ENCODE measurements at regions not wholly inside any gene's neighbourhood (a gene's known extent, or its start where the extent isn't known, plus 50 kb on each side); places are given as distances from the start of the nearest gene placed in this dataset.

DNA sequence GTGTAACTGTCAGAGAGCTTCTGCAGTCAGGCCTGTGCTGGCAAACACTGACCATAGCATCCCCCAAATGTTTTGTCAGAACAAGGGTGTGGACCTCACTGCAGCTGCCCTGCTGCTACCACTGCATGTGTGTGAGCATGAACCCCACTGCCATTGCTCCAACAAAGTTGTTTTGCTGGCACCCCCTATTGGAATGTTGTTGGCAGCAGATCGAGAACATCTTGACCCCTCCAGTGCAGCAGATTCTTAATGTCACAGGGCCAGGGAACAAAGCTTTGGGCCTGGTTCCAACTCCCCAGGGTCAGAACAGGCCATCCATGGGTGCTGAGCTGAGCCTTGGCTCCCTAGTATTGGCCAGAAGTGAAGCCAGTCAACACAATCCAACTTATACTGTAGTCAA lies 1537.4 kb downstream of the NCAM2 start:
- H3K4me3 ChIP-seq (ENCODE audit: low read length), result no peak overlapping the region
- no peaks in the 10 kb centered on the region for H3K36me3 ChIP-seq (ENCODE audit: control insufficient read depth, insufficient read depth, low read length, severe bottlenecking)
- H3K9ac ChIP-seq (ENCODE audit: low read length), result no peak overlapping the region
- no peaks in the 10 kb centered on the region for H3K4me1 ChIP-seq (ENCODE audit: control insufficient read depth, insufficient read depth, low read length)
- H3K27me3 ChIP-seq (replicated peaks; ENCODE audit: control insufficient read depth, insufficient read depth, low read length), result no peaks in the 10 kb centered on the region
- no peak for DNase-seq (ENCODE audit: low read depth)
- H3K9me3 ChIP-seq (ENCODE audit: control insufficient read depth, low read length), result peaks cover 27% of the 10 kb centered on the region

DNA sequence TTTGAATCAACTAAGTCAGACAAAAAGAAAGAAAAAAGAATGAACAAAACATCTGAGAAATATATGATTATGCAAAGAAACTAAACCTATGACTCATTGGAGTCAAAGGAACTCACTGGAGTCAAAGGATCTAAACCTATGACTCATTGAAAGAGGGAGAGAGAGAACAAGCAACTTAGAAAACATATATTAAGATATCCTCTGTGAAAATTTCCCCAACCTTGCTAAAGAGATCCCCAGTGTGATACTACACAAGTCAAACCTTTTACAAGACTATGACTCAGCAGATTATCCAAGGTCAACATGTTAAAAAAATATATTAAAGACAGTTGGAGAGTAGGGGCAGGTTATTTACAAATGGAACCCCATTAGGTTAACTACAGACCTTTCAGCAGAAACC lies 1538.3 kb downstream of the NCAM2 start:
- H3K4me1 ChIP-seq (ENCODE audit: control insufficient read depth, insufficient read depth, low read length), result no peaks in the 10 kb centered on the region
- no peaks in the 10 kb centered on the region for H3K27me3 ChIP-seq (replicated peaks; ENCODE audit: control insufficient read depth, insufficient read depth, low read length)
- peaks cover 33% of the 10 kb centered on the region for H3K9me3 ChIP-seq (ENCODE audit: control insufficient read depth, low read length)
- DNase-seq (ENCODE audit: low read depth), result no peak
- no peak overlapping the region for H3K4me3 ChIP-seq (ENCODE audit: low read length)
- H3K36me3 ChIP-seq (ENCODE audit: control insufficient read depth, insufficient read depth, low read length, severe bottlenecking), result no peaks in the 10 kb centered on the region
- H3K9ac ChIP-seq (ENCODE audit: low read length), result no peak overlapping the region

DNA sequence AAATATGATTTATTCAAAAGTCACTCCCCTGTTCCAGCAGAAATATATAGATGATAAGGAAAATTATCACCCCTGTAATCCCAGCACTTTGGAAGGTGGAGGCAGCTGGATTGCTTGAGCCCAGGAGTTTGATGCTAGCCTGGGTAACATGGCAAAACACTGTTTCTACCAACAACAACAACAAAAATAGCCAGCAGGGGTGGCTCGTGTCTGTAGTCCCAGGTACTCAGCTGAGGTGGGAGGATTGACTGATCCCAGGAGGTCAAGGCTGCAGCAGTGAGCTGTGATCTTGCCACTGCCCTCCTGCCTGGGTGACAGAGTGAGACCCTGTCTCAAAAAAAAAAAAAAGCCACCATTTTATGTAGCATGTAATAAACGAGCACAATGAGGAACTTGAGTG lies 1546.5 kb downstream of the NCAM2 start:
- no peaks in the 10 kb centered on the region for H3K27me3 ChIP-seq (replicated peaks; ENCODE audit: control insufficient read depth, insufficient read depth, low read length)
- H3K4me3 ChIP-seq (ENCODE audit: low read length), result no peak overlapping the region
- peaks cover 17% of the 10 kb centered on the region for H3K9me3 ChIP-seq (ENCODE audit: control insufficient read depth, low read length)
- no peak overlapping the region for H3K9ac ChIP-seq (ENCODE audit: low read length)
- no peaks in the 10 kb centered on the region for H3K4me1 ChIP-seq (ENCODE audit: control insufficient read depth, insufficient read depth, low read length)
- DNase-seq (ENCODE audit: low read depth), result no peak
- H3K36me3 ChIP-seq (ENCODE audit: control insufficient read depth, insufficient read depth, low read length, severe bottlenecking), result no peaks in the 10 kb centered on the region

DNA sequence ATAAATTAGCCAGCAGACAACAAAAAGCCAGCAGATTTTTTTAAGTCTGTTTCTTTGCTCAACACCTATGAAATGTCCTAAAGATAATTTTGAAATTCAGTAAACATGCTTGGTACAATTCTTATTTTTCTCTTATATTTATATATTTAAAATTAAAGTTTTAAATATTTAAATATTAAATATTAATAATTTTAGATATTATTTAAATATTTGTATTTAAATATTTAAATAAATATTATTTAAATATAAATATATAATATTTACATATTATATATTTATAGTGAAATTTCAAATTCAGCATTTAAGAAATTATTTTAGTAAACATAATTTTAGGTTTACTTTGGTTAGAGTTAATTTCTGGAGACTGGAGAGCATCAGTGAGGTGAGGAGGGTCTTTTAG lies 1554.2 kb downstream of the NCAM2 start:
- Histone ChIP-seq H3K4me1 (ENCODE audit: control insufficient read depth, insufficient read depth, low read length) (no peaks in the 10 kb centered on the region), H3K27me3 (replicated peaks; ENCODE audit: control insufficient read depth, insufficient read depth, low read length) (no peaks in the 10 kb centered on the region), H3K9ac (ENCODE audit: low read length) (no peak overlapping the region), H3K36me3 (ENCODE audit: control insufficient read depth, insufficient read depth, low read length, severe bottlenecking) (no peaks in the 10 kb centered on the region), H3K4me3 (ENCODE audit: low read length) (no peak overlapping the region), H3K9me3 (ENCODE audit: control insufficient read depth, low read length) (no peaks in the 10 kb centered on the region)
- DNase-seq (ENCODE audit: low read depth), result no peak

DNA sequence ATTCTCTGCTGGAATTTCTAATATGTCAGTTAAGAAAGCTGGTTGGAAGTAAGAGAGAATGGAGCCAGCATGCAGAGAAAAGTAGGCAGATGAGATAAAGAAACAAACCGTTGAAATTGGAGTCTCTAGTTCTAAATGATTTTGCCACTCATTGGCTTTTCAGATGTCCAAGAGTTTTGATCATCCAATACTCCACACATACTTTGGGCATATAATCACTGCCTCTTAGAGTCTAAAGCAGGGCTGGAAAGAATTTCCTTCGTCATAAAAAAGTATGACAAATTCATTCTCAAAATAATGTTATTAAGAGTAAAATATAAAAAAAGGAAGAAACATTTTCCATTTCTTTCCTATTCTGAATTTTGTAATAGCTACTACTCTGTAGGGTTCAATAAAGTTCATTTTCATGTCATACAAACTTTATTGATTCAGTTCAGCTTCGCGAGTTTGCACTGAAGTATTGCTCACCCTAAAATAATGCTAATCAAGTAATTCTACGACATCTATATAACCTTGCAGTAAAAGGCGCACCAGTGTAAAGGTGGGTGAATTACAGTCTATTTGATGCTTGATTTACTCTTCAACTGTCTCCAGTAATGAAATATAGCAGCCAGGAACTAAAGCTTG lies 1556.6 kb downstream of the NCAM2 start:
- no peak for DNase-seq (ENCODE audit: low read depth)
- Histone ChIP-seq H3K4me3 (ENCODE audit: low read length) (no peak overlapping the region), H3K36me3 (ENCODE audit: control insufficient read depth, insufficient read depth, low read length, severe bottlenecking) (no peaks in the 10 kb centered on the region), H3K4me1 (ENCODE audit: control insufficient read depth, insufficient read depth, low read length) (no peaks in the 10 kb centered on the region), H3K9ac (ENCODE audit: low read length) (no peak overlapping the region), H3K9me3 (ENCODE audit: control insufficient read depth, low read length) (no peaks in the 10 kb centered on the region), H3K27me3 (replicated peaks; ENCODE audit: control insufficient read depth, insufficient read depth, low read length) (no peaks in the 10 kb centered on the region)

DNA sequence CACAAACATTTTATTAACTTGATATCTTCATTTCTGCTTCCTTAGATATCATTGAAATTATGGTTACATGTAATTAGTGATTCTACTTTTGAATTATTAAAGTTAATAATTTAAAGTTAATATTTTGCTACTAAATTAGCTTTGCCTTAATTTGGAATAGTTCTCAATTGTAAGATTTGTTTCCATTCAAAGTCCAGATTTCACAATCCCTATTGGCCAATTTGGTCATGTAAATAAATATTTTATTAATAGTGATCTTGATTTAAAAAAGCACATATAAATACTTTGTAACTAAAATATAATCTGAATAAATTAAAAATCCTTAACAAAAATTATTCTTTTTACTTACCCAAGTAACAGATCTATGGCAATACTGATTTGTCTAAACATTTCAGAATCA lies 1558.6 kb downstream of the NCAM2 start:
- H3K27me3 ChIP-seq (replicated peaks; ENCODE audit: control insufficient read depth, insufficient read depth, low read length), result no peaks in the 10 kb centered on the region
- no peaks in the 10 kb centered on the region for H3K9me3 ChIP-seq (ENCODE audit: control insufficient read depth, low read length)
- H3K9ac ChIP-seq (ENCODE audit: low read length), result no peak overlapping the region
- no peaks in the 10 kb centered on the region for H3K4me1 ChIP-seq (ENCODE audit: control insufficient read depth, insufficient read depth, low read length)
- no peaks in the 10 kb centered on the region for H3K36me3 ChIP-seq (ENCODE audit: control insufficient read depth, insufficient read depth, low read length, severe bottlenecking)
- no peak overlapping the region for H3K4me3 ChIP-seq (ENCODE audit: low read length)
- DNase-seq (ENCODE audit: low read depth), result no peak

DNA sequence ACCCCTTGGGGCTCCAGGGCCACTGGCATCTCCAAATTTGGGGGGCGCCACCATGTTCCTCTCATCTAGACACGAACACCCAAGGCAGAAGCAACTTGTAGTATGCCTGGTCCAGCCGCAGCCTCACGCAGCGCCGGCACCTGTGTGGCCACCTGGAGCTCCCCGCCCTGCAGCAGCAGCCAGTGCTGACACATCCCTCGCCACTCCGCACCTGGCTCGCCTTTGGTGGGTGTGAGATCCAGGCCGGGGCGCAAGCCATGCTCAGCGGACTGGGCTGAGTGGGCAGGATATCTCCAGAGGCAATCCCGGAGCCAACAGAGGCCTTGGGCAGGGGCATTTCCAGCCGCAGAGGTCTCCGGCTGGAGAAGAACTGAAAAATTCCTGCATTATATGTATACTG lies 1563.7 kb downstream of the NCAM2 start:
- Histone ChIP-seq H3K4me1 (ENCODE audit: control insufficient read depth, insufficient read depth, low read length) (no peaks in the 10 kb centered on the region), H3K9ac (ENCODE audit: low read length) (no peak overlapping the region), H3K4me3 (ENCODE audit: low read length) (no peak overlapping the region), H3K9me3 (ENCODE audit: control insufficient read depth, low read length) (no peaks in the 10 kb centered on the region), H3K36me3 (ENCODE audit: control insufficient read depth, insufficient read depth, low read length, severe bottlenecking) (no peaks in the 10 kb centered on the region), H3K27me3 (replicated peaks; ENCODE audit: control insufficient read depth, insufficient read depth, low read length) (no peaks in the 10 kb centered on the region)
- no peak for DNase-seq (ENCODE audit: low read depth)

DNA sequence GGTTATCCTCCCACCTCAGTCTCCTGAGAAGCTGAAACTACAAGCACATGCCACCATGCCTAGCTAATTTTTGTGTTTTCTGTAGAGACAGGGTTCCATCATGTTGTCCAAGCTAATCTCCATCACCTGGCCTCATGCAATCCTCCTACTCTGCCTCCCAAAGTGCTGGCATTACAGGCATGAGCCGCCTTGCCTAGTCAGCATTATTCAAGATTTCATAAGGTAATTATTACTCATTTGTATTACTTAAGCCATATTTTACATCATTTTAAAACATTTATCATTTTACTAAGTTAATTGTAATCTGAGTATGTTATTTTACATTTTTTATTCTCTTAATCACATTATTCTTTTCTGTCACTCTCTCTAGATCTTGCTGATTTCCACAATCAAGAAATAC lies 1575.6 kb downstream of the NCAM2 start:
- Histone ChIP-seq H3K9me3 (ENCODE audit: control insufficient read depth, low read length) (no peaks in the 10 kb centered on the region), H3K9ac (ENCODE audit: low read length) (no peak overlapping the region), H3K4me3 (ENCODE audit: low read length) (no peak overlapping the region), H3K27me3 (replicated peaks; ENCODE audit: control insufficient read depth, insufficient read depth, low read length) (no peaks in the 10 kb centered on the region), H3K36me3 (ENCODE audit: control insufficient read depth, insufficient read depth, low read length, severe bottlenecking) (no peaks in the 10 kb centered on the region), H3K4me1 (ENCODE audit: control insufficient read depth, insufficient read depth, low read length) (peaks cover 3% of the 10 kb centered on the region)
- no peak for DNase-seq (ENCODE audit: low read depth)

DNA sequence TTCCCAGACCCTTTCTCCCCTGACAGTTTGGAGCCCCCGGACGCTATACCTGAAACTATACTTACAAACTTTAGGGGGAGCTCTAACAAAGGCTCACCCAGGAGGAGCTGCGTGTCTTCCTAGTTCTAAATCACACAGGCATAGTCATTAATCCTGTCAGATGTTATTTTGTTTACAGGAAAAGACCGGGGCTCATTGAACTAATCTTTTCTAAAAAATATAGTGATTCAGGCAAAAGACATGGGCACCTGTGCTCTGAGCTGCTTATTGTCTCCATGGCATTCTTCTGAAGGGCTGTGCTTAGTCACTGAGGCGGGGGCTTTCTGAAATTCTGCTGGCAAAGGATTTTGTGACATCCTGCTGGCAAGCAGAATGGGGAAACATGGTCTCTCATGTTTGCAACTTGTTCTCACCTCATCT lies 1577.0 kb downstream of the NCAM2 start:
- Histone ChIP-seq H3K4me3 (ENCODE audit: low read length) (no peak overlapping the region), H3K4me1 (ENCODE audit: control insufficient read depth, insufficient read depth, low read length) (peaks cover 3% of the 10 kb centered on the region), H3K9me3 (ENCODE audit: control insufficient read depth, low read length) (no peaks in the 10 kb centered on the region), H3K27me3 (replicated peaks; ENCODE audit: control insufficient read depth, insufficient read depth, low read length) (no peaks in the 10 kb centered on the region), H3K9ac (ENCODE audit: low read length) (no peak overlapping the region), H3K36me3 (ENCODE audit: control insufficient read depth, insufficient read depth, low read length, severe bottlenecking) (no peaks in the 10 kb centered on the region)
- DNase-seq (ENCODE audit: low read depth), result no peak

DNA sequence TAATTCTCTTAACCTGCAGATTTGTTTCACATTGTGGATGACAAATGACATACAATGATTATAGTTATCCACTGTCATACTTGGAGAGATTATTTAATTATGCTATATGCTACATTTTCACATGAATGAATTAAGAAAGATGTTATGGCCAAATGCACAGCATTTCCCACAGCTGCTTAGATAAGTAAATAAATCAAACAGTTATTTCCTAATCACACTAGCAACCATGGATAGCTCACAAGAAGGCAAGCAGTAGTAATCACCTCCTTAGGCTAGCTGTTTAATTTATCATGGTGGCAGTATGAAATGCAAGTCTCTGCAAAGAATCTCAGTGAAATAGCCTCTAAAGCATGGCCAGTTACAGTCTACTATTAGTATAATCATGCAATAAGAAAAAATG lies 1581.5 kb downstream of the NCAM2 start:
- H3K27me3 ChIP-seq (replicated peaks; ENCODE audit: control insufficient read depth, insufficient read depth, low read length), result no peaks in the 10 kb centered on the region
- H3K9me3 ChIP-seq (ENCODE audit: control insufficient read depth, low read length), result no peaks in the 10 kb centered on the region
- no peak overlapping the region for H3K4me3 ChIP-seq (ENCODE audit: low read length)
- no peak overlapping the region for H3K9ac ChIP-seq (ENCODE audit: low read length)
- no peaks in the 10 kb centered on the region for H3K36me3 ChIP-seq (ENCODE audit: control insufficient read depth, insufficient read depth, low read length, severe bottlenecking)
- DNase-seq (ENCODE audit: low read depth), result no peak
- no peaks in the 10 kb centered on the region for H3K4me1 ChIP-seq (ENCODE audit: control insufficient read depth, insufficient read depth, low read length)

DNA sequence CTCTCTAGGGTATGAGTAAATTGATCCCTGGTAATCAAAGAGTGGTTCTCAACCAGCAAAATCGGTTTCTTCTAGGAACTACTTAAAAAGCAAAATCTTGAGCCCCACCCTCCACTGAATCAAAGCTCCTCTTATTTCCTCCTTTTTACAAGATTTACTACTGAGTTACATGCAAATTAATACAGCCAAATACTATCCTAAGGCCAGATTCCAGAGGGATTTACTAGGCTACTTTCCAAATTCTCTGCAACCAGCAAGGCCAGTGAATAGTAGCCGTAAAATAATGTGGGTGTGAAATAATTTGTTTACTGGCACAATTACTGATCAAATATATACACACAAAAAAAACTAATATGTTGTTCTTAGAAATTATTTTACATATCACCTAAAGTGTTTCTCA lies 1583.8 kb downstream of the NCAM2 start:
- H3K27me3 ChIP-seq (replicated peaks; ENCODE audit: control insufficient read depth, insufficient read depth, low read length), result no peaks in the 10 kb centered on the region
- no peak for DNase-seq (ENCODE audit: low read depth)
- peaks cover 4% of the 10 kb centered on the region for H3K9me3 ChIP-seq (ENCODE audit: control insufficient read depth, low read length)
- H3K9ac ChIP-seq (ENCODE audit: low read length), result no peak overlapping the region
- H3K36me3 ChIP-seq (ENCODE audit: control insufficient read depth, insufficient read depth, low read length, severe bottlenecking), result no peaks in the 10 kb centered on the region
- no peaks in the 10 kb centered on the region for H3K4me1 ChIP-seq (ENCODE audit: control insufficient read depth, insufficient read depth, low read length)
- no peak overlapping the region for H3K4me3 ChIP-seq (ENCODE audit: low read length)

DNA sequence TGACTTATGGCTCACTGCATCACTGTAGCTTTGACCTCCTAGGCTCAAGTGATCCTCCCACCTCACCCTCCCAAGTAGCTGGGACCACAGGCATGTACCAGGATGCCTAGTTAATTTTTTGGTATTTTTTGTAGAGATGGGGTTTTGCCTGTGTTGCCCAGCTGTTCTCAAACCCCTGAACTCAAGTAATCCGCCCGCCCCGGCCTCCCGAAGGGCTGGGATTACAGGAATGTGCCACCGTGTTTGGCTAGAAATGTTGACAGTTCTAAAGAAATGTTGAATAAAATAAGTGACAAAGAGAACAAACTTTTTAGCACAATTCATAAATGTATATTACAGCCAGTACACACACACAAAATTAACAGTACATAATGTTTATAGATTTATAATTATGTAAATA lies 1586.1 kb downstream of the NCAM2 start:
- DNase-seq (ENCODE audit: low read depth), result no peak

More for the DNA sequence above, 1586.1 kb downstream of the NCAM2 start:
- no peak overlapping the region for H3K4me3 ChIP-seq (ENCODE audit: low read length)
- peaks cover 4% of the 10 kb centered on the region for H3K9me3 ChIP-seq (ENCODE audit: control insufficient read depth, low read length)
- H3K4me1 ChIP-seq (ENCODE audit: control insufficient read depth, insufficient read depth, low read length), result no peaks in the 10 kb centered on the region
- H3K9ac ChIP-seq (ENCODE audit: low read length), result no peak overlapping the region
- no peaks in the 10 kb centered on the region for H3K27me3 ChIP-seq (replicated peaks; ENCODE audit: control insufficient read depth, insufficient read depth, low read length)
- no peaks in the 10 kb centered on the region for H3K36me3 ChIP-seq (ENCODE audit: control insufficient read depth, insufficient read depth, low read length, severe bottlenecking)
